Kidney epithelial cell (primary cell): ENCODE measurements at regions not wholly inside any gene's neighbourhood (a gene's known extent, or its start where the extent isn't known, plus 50 kb on each side); places are given as distances from the start of the nearest gene placed in this dataset.

Source experiments
- DNase-seq: peaks from one replicate; pipeline ENCODE4 v3.0.0-alpha.2; 2010; ENCODE audit warnings: low read depth
- H3K27me3 ChIP-seq: 2 replicates; pipeline ENCODE4 v1.6.0; 2011; ENCODE audit warnings: low read length; ENCODE audit not compliant: control insufficient read depth, insufficient read depth
- H3K36me3 ChIP-seq: 2 replicates; pipeline ENCODE4 v1.5.1; 2011; ENCODE audit warnings: low read length; ENCODE audit not compliant: control insufficient read depth, insufficient read depth
- H3K4me3 ChIP-seq: 2 replicates; pipeline ENCODE4 v1.5.1; 2011; ENCODE audit warnings: low read depth, mild to moderate bottlenecking, control low read depth, low read length
- CTCF ChIP-seq: IDR thresholded peaks from 2 replicates; pipeline ENCODE4 v1.5.1; 2011; ENCODE audit warnings: mild to moderate bottlenecking, moderate library complexity, low read length, control low read depth, inconsistent platforms; ENCODE audit not compliant: insufficient read depth, poor library complexity, severe bottlenecking

DNA sequence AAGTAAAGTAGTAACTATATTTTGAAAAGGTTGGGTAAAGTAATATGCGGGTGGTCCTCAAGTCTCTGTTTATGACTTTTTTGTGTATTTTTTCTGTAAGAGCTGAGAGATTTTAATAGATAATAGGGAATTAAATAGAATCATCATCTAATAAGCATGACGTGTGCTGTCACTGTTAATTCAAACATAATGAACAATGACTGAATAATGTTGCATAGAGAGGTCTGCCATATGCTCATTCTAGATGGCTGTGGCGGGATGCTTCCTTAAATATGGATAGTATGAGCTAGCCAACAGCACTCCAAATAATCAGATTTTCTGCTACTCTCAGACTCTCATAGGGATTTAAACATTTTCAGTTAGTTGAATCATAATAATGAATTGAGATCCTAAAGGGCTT lies 302.8 kb upstream of the RBMS3 start:
- no peak for DNase-seq
- no peak overlapping the region for H3K4me3 ChIP-seq
- TF ChIP-seq CTCF = no peak

DNA sequence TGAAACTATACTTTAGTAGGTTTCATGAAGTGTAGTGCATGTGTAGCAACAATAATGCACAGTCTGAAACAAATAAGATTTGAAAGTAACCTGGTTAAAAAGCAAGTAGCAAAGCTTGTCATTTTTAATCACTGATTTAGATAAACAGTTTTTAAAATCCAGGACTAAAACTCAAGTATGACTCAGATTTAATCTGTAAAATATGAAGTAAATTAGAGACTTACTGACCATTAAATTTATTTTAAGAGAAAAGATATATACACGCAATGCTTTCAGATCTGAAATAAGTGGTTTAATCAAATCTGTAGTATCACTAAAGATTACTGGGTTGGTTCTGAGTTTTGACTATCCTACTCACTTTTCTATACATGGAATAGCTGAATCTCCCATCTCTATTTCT lies 300.7 kb upstream of the RBMS3 start:
- no peaks in the 10 kb centered on the region for H3K27me3 ChIP-seq
- H3K4me3 ChIP-seq = no peak overlapping the region
- no peaks in the 10 kb centered on the region for H3K36me3 ChIP-seq
- no peak for TF ChIP-seq CTCF
- no peak for DNase-seq

More for the DNA sequence above, 302.8 kb upstream of the RBMS3 start:
- no peaks in the 10 kb centered on the region for H3K36me3 ChIP-seq
- H3K27me3 ChIP-seq = no peaks in the 10 kb centered on the region

DNA sequence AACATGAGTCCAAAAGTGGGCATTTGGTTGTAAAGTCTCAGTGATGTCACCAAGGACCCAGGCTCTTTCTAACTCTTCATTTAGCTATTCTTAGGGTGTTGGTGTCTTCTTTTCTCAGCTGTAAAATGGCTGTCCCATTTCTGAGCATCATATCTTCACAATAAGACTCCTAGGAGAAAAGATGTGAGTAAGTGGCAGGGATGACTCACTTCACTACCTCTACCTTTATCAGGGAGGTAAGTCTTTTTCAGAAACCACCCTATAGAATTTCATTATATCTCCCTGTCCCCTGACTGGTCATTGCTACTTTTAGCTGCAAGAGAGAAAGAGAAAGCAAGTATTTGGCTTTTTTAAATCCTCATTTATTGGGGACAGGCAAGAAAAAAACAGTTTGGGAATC lies 300.2 kb upstream of the RBMS3 start:
- no peak for TF ChIP-seq CTCF
- DNase-seq = no peak
- no peaks in the 10 kb centered on the region for H3K27me3 ChIP-seq
- H3K4me3 ChIP-seq = no peak overlapping the region
- no peaks in the 10 kb centered on the region for H3K36me3 ChIP-seq

DNA sequence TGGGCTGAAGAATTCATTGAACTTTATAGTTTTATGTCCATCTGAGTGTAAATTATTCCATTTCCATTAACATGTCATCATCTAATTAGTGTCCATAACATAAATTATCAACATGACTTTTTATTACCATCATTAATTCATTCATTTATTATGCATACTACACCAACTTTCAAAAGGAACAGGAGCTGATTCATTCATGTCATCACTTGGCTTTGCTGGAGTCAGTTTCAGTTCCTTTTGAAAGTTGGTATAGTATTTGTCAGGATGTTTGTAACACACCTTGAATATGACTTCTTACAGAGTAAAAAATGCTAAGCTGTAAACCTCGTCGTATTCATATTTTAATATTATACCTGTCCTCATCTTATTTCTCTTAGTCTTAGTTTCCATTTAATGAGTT lies 298.0 kb upstream of the RBMS3 start:
- no peaks in the 10 kb centered on the region for H3K27me3 ChIP-seq
- DNase-seq = no peak
- no peak for TF ChIP-seq CTCF
- H3K4me3 ChIP-seq = no peak overlapping the region
- no peaks in the 10 kb centered on the region for H3K36me3 ChIP-seq

DNA sequence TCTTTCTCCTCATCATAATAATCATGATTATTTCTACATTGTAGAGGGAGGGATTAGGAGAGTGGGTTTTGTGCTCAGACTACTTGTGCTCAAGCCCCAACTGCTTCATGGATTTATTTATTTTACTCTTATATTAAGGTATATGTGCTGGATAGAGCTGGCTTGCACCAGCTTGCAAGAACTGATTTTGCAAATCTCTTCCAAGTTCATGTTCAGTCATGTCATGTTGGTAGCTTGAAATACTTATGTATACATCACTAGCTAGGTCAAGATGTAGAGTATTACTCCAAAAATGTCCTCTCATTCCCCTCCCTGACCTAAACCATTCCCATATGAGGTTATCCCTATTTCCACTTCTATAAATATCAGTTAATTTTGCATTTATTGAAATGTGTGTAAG lies 293.9 kb upstream of the RBMS3 start:
- no peak for TF ChIP-seq CTCF
- Histone ChIP-seq H3K27me3 (no peaks in the 10 kb centered on the region), H3K4me3 (no peak overlapping the region), H3K36me3 (no peaks in the 10 kb centered on the region)
- DNase-seq = no peak

DNA sequence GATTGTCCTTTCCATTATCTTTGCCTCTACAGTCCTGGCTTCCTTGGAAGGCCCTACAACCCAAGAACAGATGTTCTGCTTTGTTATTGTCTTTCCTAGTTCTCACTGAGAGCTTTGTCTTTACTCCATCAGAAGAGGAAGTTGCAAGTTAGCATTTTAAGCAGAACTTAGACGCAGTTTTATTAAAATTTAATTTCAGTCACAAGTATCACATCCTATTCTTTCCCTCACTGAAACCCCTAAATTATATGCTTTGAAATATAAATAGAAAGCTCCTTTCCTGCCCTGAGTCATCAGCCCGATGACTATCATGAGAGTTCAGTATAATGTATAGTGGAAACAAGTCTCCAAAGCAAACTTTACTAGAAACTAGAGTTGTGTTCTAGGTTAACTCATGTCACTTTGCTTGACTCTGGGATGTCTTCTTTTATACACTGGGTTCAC lies 291.2 kb upstream of the RBMS3 start:
- no peak overlapping the region for H3K4me3 ChIP-seq
- DNase-seq = no peak
- H3K27me3 ChIP-seq = no peaks in the 10 kb centered on the region
- TF ChIP-seq CTCF = no peak
- H3K36me3 ChIP-seq = no peaks in the 10 kb centered on the region
